ENCODE measurements at regions not wholly inside any gene's neighbourhood (a gene's known extent, or its start where the extent isn't known, plus 50 kb on each side); places are given as distances from the start of the nearest gene placed in this dataset.

DNA sequence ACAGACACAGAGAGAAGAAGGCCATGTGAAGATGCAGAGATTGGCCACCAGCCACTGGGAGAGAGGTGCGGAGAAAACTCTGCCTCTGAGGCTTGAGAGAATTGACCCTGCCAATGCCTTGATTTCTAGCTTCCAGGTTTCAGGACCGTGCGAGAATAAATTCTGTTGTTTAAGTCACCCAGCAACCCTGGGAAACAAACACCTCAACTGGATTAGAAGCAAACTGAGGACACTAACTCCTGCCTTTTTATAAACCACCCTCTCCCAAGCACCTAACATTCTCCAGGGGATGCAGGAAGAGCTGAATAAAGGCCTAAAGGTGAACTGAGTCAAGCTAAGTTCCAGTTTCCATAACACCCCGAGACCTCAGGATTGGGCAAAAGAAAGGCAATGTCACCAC lies 136.1 kb downstream of the ANKRD60 start:
- intact Hi-C loops (cut with micrococcal nuclease) = no loop called here

DNA sequence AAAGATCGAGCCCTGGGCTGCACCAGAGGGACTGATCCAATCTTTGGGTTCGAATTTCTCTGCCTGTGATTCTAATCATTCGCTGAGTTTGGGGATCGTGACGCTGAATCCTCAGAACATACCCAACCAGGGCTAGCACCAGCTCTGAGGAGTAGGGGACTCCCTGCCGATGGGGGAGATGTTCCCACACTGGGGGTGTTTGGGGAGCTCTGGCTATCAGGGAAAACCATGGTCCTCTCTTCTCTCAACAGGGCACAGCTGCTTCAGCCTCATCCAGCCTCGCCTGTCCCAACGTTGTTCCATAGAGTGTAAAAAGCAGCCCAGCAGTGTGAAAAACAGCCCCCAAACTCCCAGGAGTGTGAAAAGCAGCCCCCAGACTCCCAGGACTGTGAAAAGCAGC lies 136.6 kb downstream of the ANKRD60 start:
- intact Hi-C loops (cut with micrococcal nuclease) = no loop called here

DNA sequence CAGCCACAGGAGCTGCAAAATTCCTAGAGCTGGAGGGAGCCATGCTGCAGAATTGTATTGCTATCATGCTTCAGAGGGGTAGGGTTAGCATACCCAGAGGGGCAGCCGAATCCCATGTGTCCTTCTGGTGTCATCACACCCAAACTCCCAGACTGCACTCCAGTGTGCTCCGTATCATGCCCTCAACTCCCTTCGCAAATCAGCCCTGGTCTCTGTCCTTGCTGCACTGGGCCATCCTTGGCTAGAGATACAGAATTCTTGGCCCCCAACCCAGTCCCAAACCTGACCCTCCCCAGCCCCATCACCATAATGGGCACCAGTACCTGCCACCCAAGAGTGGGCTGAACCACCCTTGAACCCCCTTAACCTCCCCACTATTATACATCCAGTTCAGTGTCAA lies 138.3 kb downstream of the ANKRD60 start:
- intact Hi-C loops (cut with micrococcal nuclease) = no loop called here

DNA sequence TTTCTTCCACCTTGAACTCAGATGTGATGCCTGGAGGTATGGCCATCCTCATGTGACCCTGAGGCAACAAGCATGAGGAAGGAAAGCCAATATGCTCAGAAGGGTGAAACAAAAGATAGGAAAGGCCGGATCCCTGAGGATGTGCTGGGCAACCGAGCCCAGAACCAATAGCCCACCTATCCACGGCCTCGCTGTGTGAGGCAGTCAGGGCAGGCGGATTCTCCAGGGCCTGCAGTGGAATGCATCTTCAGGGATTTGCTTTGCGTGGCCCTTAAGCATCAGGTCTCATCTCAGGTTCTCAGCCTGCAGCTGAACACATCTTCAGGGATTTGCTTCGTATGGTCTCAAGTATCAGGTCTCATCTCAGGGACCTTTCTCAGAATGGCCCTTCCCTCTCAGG lies 139.8 kb downstream of the ANKRD60 start:
- intact Hi-C loops (cut with micrococcal nuclease) = no loop called here

DNA sequence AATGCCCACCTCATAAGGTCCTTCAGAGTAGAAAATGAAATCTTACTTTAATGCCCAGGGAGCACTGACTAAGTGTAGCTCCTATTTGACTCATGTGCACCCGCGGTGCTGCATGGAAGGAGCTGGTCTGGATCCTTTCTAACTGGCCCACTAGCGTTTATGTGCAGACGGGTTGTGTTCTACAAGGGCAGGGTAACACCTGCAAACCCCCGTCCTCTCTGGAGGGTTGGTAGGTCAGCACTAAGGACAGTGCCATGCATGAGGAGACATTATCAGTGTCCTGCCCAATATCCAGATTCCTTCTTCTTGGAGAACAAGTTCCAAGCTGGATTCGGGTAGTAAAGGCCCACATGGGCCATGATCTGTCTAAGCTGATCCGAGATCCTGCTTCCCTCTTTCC lies 140.3 kb downstream of the ANKRD60 start:
- intact Hi-C loops (cut with micrococcal nuclease) = no loop called here

DNA sequence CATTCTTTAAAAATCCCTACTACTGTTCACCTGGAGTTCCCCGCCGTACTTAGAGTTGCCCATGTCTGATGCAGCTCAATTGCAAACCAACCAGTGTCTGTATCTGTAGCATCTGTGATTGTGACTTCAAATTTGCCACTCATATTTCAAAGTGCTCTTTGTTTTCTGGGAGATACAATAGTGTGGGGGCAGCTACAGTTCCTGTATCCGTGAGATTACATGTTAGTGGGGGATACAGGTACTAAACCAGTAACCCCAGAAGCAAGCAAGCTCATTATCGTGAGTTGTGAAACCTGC lies 140.9 kb downstream of the ANKRD60 start:
- intact Hi-C loops (cut with micrococcal nuclease) = loop anchor here (1.0 kb wide), 2 partner anchors 433 to 490 kb away; no protein-coding TSS in a partner anchor

DNA sequence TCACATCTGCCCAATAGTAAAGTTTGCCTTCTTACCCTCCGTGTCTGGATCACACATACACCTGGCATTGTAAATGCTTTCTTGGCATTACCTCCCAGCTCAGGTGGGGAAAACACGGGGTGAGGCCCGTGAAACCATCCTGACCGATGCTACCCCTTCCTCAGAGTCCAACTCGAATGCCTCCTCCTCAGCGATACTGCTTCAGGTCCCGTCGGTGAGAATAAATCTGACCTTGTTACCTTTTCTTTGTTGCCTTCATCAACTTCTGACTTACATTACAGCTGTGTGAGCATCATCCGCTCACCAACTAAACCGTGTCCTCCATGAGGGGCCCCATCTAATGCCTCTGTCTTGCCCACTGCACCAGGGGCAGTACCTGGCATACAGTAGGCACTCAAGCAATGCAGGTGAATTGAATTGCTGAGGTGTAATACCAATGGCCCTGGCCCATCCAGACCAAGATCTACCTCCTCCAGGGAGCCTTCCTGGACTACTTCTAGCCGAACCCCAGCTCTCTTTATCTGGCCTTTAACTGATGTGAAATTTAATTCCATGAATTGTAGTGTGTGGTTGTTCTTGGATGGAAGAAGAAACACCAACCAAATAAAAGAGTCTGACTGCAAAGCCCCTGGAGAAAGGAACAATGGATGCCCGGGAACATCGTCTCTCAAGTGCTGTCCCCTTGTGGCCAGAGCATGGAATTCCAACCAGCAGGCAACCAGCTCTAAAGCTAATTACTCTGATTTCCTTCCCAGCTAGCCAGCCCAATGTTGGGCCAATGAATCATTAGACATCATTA lies 141.5 kb downstream of the ANKRD60 start:
- intact Hi-C loops (cut with micrococcal nuclease) = loop anchor here (1.0 kb wide), 2 partner anchors 433 to 490 kb away; no protein-coding TSS in a partner anchor

DNA sequence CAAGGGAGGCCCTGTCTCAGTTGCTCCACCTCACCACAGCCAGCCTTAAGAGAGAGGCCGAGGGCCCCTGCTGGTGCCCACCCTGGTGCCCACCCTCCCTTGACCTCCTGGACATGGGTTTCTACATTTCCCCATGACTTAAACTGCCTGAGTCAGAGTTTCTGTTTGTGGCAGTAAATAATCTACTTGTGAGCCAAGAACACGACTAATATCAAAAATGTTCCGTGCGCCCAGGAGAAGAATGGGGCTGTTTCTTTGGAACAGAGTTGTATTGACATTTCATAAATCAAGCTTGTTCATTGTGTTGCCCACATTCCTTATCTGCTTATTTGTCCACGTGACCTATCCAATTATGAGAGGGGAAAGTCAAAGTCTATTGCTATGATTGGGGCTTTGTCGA lies 143.5 kb downstream of the ANKRD60 start:
- intact Hi-C loops (cut with micrococcal nuclease) = no loop called here

DNA sequence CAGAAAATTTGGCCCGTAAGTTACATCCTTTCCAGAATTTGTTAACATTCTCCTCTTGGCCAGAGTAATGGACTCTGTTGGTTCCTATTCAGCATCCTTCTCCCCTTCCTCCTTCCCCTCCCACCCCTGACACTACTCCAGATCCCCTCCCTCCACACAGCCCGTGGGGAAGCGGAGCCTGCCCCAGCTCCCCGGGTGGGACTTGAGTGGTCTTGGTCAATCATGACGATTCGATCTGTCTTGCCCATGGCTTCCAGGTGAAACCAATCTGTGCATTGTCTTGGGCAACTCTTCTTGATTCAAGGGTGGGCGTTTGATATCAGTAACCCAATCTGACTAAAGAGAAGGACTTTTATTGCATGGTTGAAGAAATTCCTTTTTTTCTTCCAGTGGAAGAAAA lies 143.9 kb downstream of the ANKRD60 start:
- intact Hi-C loops (cut with micrococcal nuclease) = no loop called here

DNA sequence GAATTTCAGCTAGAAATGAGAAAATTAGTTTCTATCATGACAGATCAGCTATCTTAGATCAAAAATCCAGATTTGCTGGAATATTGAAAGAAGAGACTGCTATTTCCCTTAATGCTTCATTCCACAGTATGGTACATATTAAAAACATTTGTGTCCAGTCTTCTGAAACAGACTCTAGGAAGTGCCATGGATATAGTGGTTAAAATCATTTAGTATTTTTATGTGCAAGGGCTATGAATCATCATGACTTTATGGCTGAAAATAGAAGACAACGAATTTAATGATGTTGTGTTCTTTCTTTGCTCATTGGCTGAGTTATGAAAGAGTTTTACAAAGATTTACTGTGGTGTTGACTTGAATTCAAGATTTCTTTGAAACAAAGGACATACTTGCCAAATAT lies 146.6 kb downstream of the ANKRD60 start:
- intact Hi-C loops (cut with micrococcal nuclease) = no loop called here

DNA sequence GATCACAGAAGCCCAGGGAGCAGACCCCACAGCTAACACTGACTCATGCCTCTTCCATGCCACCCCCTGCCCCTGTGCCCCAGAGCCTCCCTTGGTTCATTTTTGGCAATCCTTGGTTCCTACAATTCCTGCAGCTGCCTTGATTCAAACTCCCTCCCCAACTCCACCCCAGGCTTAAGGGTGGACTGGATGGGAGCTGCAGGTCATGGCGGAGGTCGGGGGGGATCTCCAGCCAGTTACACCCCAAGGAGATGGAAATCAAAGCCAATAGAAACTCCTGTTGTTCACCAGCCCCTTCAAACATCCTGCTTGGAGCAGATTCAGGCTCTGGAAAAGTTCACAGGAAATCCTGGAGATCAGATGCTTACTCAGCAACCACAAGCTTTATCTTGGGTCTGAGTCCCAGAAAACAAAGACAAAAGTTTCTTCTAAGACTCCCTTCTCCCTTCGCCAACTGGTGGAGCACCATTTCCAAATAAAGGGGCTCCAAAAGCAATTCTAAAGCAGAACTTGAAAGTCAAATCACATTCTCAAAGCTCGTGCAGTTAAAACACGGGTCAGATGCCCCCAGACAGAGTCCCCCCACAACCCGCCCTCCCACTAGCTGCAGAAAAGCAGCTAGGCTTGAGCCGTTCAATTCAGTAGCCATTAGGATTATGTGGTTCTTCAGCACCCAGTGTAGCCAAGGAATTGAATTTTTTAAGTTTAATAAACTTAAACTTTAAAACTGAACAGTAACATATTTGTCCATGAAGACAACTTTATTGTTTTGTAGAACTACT lies 149.5 kb downstream of the ANKRD60 start:
- intact Hi-C loops (cut with micrococcal nuclease) = no loop called here

DNA sequence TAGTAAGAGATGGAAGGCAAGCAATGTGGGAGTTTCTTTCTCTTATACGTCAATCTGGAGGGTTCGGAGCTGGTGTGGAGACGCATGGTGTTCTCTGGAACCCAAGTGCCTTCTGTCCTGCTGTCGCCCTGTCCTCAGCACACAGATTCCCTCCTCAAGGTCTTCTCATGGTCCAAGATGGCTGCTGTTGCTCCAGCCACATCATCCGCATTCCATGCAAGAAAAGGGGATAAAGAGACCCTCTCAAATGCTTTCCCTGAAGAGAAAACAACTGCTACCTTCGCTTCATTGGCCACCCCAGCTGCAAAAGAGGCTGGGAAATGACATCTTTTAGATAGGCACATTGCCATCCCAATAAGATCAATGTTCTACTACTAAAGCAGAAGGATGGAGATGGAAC lies 151.2 kb downstream of the ANKRD60 start:
- intact Hi-C loops (cut with micrococcal nuclease) = no loop called here

DNA sequence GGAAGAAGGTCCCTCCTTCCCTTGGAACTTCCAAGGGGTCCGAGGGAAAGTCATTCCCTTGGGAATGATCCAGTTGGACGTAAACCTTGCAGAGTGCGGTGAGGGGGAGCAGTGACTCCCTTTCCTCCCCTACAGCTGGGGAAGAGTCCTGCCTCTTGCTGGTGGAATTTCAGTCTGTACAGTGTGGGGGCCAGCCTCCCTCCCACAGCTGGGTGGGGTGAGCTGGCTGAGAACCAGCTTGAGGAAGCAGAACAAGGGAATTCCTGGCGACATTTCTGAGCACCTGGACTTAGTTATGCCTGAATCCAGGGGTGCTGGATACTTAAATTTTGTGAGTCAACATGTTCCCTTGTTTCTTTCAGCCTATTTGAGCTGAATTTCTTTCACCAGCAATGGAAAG lies 152.0 kb downstream of the ANKRD60 start:
- intact Hi-C loops (cut with micrococcal nuclease) = no loop called here

DNA sequence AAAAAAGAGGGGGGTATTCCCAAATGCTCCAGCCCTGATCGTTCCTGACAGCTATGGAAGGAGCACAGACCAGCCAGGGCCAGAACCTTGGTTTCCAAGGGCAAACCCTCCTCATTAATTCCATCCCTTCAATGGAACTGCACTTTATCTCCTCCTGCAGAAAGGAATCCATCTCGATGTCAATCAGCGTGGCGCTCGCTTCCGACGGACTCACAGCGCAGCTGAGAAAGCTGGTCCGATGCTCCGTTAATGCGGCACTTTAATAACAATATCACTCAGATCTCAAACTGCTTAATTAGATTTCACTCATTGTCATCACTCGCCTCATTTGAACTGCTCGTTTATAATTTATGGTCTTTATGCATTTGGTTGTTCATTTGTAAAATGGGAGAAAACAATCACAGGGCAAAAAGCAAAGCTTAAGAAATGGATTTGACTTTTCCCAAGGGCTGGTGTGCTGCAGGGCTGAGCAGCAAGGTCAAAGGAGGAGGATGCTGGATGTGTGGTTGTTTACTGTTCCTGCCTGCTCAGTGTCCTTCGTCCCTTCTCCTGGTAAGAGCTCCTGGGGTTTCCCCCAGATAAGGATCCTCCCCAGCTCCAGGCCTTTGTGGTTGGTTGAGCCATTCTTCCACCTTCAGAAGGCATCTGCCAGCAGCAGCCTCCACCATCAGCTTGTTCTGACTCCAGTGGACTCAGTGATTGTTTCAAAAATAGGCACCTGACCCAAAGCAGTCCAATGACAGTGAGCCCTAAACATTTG lies 152.7 kb downstream of the ANKRD60 start:
- intact Hi-C loops (cut with micrococcal nuclease) = no loop called here

DNA sequence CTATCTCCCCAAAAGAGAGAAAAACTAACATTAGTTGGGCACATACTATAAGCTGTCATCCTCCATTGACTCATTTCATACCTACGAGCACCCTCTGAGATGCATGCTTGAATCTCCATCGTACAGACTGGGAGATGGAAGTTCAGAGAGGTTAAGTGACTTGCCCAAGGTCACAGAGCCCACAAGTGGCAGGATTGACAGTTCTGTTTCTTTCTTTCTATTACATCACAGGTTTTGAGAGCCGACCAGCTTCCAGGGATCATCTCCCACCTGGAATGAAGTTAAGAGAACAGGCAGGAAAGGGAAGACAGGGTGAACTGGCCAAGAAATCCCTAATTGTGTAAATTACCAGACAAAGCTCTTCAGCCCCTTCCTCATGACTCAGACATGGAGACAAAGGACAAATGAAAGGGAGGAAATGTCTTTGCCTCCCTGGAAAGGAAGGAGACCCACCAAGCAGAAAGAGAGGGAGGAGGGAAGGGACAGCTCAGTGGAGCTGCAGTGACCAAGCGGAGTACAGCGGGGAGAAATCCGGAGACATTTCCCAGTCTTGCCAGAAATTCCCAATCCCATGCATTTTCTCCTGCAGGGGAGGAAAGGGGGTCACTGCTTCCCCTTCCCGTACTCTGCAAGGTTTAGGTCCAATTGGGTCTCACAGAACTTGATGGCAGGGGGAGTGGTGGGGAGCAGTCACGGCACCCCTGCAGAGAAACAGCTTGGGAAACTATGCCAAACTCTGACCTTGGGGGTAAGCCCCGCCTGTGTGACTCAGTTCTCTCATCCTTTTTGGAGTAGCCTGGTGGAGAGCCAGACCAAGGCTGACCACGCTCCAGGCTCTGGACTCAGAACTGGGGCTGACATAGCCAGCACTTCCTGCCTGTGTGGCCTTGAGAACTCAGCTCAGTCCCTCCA lies 154.3 kb downstream of the ANKRD60 start:
- intact Hi-C loops (cut with micrococcal nuclease) = no loop called here

DNA sequence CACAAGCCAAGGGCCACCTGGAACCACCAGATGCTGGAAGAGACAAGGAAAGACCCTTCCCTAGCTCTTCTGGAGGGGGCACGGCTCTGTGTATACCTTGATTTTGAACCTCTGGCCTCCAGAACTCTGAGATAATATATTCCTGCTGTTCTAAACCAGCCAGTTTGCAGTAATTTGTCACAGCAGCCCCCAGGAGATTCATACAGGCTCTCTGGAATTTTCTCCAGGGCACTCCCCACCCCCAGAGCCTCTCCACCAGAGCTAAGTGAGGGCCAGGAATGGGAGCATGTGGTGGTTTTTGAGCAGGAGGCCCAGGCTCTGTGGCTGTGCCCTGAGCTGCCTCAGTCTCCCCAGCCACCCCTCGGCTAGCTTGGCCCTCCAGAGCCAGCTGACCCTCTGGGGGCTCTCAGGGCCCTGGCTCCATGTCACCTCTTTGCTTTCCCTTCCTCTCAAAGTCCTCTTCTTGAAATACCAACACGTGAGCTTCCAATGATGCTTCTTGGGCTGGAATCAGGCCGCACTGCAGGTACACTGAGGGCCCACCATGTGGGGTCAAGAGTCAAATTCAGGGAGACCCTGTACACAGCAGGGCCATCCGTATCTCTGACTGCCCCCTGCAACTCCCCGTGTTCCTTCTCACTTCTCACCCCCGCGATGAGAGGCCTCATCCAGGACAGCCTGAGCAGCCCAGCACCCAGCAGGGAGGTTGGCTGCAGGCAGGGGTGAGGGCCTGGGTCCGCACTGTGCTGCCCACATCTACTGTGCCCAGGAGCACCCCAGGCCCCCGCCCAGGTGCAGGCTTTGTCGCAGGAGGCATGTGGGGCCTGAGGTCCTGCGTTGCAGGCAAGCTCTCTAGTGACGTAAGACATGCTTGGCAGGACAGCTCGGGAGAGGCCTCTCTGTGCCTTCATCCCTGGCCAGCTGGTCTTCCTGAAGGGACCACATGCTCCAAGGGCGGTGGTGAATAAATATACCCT lies 155.5 kb downstream of the ANKRD60 start:
- intact Hi-C loops (cut with micrococcal nuclease) = no loop called here

DNA sequence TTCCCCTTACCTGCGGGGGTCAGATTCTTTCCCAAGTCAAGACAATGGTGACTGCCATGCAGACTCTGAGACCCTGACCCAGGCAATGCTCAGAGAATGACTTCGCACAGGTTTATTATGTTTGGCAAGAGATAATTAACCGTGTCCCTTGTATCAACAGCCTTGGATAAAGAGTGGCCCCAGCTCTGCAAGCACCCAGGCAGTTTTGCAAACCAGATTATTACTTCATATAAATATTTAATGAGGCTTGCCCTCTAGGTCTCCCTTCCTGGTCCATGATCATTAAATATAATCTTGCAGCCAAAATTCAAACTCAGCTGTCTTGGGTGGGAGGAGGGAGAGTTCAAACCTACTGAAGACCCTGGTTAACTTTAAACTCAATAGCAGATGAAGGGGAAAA lies 156.5 kb downstream of the ANKRD60 start:
- intact Hi-C loops (cut with micrococcal nuclease) = no loop called here

DNA sequence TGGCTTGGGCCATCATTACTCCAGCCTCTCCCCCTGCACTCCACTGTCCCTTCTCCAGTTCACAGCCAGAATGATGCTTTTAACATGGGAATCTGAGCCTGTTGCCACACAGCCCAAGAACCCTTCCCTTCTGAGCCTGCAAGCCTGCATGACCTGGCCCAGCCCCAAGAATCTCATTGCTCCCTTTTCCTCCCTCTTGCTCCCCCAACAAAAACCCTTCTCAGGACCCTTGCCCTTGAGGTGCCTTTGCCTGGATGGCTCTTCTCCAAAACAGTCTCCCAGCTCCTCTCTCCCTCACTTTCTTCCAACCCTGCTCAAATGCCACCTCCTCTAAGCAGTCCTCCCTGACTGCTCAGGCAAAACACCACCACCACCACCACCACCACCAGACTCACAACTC lies 157.2 kb downstream of the ANKRD60 start:
- intact Hi-C loops (cut with micrococcal nuclease) = no loop called here

DNA sequence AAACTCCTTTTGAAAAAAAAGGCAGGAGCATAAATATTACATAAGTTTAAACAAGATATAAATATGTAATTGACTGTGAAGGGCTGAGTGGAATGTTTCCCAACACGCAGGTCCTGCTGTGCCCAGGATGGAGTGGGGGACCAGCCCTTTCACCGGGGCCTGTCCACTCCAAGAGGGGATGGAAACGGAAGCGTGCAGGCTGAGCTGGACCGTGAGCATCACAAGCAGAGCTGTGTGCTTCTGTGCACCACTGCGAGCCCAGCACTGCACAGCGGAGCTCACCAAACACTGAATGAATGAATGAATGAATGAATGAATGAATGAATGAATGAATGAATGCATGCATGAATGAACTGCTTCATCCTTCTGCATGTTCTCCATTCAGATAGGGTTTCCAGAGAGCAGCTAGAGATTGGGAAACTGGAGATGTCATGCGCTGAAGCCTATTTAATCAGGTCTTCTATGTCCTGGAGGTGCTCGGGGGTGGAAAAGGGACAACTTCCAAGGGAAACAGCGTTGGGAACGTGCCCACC lies 157.7 kb downstream of the ANKRD60 start:
- intact Hi-C loops (cut with micrococcal nuclease) = no loop called here

Measured in T-helper 1 cell treated with Interleukin-12 subunit alpha and Interleukin-12 subunit beta and Interleukin-4 antibody, amounts not matched to agents 30 ng/mL and 1 ng/mL, for 36 hours (primary cell).